COLO829 (cell line): ENCODE measurements at regions not wholly inside any gene's neighbourhood (a gene's known extent, or its start where the extent isn't known, plus 50 kb on each side); places are given as distances from the start of the nearest gene placed in this dataset.
"Not testable (repeated sequence)": the region's sequence is repeated elsewhere in the genome, so short reads cannot be mapped to it uniquely, and the experiment has no call there.

Experiments
- DNase-seq: peaks from one replicate; pipeline ENCODE4 v3.0.0; 2012; ENCODE audit warnings: low spot score

- no peak for DNase-seq
These were observed 603.2 kb downstream of the C12orf50 start for GRCh38 chr12:87425942-87426554.

DNA sequence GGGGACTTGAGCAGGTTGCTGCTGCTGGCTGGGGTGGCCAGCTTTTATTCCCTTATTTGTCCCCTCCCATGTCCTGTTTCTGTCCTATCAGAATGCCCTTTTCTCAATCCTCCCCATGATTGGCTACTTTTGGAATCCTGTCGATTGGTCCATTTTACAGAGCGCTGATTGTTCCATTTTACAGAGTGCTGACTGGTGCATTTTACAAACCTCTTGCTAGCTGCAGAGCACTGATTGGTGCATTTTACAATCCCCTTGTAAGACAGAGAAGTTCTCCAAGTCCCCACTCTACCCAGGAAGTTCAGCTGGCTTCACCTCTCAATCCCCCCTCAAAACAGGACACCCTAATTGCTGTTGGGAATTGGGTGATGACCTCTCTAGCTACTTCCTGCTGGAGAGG, 608.0 kb downstream of the C12orf50 start:
- not testable (repeated sequence) for DNase-seq

DNA sequence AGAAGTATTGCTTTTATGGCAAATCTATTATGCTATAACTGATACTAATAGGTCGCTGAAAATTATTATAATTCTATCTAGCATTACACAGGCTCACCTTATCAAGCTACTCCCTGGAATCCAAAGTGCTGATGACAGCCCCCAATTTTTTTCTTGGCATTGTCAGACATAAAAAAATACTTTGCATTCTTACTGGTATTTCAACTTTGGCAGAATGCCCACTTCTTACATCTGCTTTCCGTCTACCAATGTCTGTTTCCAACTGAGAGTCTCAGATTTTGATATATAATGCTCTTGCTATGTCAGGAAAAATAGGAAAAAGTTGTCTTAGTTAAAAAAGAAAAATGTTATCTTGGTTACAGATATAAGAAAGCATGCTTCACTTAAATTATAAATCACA, 615.4 kb downstream of the C12orf50 start:
- DNase-seq = no peak

DNA sequence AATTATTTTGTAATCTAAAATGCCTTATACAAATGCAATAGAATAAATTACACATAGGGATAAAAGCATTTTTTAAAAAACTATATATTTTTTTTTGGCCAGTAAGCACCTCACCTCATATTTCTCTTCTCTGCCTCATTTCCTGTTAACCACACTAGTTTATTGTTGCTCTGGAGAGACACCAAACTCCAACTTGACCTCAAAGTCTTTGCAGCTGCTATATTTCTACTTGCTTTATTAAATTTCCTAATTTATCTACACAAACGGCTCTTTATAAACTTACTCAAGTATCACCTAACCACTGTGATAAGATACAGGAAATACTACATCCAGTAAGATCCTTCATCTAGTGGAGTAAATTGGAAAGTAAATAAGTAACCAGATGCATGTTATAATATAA, 622.3 kb downstream of the C12orf50 start:
- peak; percentile 54 for DNase-seq

DNA sequence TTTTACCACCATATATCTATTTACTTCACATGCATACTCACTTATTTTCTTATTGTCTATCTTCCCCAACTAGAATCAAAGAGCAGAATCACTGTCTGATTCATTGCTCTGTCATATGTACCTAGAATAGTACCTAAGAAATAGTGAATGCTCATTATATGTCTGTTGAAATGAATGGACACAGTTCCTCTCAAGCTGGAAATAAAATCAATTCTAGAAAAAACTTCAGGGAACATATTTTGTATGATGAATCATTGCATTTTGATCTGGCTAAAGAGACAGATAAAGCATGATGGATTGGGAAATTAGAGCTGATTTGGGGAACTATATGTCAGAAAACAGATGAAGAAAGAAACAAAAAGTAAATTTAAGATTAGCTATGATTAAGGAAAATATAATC, 623.3 kb downstream of the C12orf50 start:
- DNase-seq = no peak

DNA sequence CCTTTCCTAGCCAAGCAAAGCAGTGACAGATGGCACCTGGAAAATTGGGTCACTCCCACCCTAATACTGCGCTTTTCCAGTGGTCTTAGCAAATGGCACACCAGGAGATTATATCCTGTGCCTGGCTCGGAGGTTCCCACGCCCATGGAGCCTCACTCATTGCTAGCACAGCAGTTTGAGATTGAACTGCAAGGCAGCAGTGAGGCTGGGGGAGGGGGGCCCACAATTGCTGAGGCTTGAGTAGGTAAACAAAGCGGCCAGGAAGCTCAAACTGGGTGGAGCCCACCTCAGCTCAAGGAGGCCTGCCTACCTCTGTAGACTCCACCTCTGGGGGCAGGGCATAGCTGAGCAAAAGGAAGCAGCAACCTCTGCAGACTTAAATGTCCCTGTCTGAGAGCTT, 635.0 kb downstream of the C12orf50 start:
- not testable (repeated sequence) for DNase-seq

DNA sequence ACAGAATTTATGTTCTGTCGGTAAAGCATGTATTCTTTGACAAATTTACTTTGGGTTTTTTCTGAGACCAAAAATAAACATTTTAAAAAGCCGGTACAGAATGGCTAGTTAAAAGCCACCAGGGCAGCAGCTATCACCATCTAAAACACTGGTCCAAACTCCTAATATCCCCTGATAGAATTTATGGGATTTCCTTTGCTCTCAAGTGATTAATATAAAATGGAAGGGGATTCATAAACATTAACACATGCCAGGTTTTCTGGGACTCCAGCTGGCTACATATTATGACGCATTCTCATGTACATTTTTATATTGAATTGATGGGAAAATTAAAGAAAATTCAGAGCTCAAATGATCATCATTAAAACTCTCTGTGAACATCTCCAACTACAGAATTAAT, 640.8 kb downstream of the C12orf50 start:
- DNase-seq = no peak

DNA sequence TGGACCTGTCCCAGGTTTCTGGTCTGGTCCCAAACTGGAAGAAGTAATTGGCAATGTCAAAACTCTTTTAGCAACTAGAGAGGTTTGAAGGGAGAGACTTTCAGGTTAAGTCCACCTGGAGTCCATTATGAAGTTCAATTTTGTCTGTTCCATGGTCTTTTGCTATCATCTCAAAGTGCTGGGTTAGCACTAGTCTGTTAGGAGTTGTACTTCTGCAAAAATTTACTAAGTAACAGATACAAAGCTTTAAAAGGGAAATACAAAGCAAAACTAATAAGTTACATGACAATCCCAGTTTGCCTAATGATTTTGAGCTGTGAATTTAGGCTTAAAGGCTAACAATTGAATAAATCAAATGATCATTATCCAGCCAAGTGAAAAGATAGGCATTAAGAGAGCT, 643.9 kb downstream of the C12orf50 start:
- DNase-seq = no peak

GRCh38 chr12:87384226-87384625, 645.0 kb downstream of the C12orf50 start:
- no peak for DNase-seq

DNA sequence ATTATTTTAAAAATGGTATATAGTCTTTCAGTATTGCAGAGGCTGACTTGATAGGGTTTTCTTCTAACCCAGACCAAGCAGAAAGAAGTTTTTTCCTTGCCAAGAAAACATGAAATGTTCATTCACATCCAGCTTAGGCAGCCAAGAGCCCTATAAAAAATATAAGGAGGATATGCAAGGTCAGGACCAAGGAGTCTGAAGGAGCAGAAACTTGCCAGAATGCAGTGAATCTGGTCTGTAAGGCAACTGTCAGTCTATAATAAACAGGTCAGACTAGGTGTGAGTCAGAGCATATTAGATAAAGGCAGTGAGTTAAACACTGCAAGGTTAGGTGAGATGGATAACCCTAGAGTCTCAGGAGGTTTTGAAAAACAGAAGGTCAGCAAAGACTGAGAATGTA, 645.5 kb downstream of the C12orf50 start:
- no peak for DNase-seq

DNA sequence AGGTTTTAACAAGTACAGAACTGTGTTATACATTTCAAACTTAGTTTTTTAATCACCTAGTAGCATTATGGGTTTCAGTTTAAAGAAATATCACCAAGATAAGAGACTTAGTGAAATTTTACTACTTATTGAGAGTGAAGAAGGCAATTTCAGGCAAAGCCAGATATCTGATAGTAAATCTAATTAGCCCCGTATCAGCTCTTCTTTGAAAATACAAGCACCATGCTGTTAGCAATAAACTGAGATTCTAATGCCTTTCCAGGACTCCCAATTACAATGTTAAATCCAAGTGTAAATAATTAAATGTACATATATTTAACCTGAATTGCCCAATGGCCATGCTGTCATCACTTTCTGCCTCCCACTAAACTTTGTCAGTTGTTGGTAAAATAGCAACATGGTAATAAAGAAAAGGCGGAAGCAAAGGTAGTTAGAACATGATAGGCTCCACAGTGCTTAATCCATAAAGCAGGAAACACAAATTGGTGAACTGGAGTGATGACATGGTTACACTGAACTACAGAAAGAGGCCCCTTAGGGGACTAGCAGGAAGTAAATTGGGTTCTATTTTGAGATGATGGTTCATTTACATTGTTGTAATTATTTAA, 646.1 kb downstream of the C12orf50 start:
- DNase-seq = no peak

DNA sequence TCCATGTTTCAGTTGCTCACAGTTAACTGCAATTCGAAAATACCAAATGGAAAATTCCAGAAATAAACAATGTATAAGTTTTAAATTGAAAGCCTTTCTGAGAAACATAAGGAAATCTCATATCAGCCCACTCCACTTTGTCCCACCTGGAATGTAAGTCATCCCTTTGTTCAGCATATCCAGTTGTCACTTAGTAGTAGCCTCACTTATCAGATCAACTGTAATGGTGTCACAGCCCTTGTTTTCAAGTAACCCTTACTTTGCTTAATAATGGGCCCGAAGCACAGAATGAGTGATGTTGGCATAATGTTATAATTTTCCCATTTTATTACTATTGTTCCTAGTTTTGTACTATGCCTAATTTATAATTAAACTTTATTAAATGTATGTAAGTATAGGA, 646.8 kb downstream of the C12orf50 start:
- no peak for DNase-seq

DNA sequence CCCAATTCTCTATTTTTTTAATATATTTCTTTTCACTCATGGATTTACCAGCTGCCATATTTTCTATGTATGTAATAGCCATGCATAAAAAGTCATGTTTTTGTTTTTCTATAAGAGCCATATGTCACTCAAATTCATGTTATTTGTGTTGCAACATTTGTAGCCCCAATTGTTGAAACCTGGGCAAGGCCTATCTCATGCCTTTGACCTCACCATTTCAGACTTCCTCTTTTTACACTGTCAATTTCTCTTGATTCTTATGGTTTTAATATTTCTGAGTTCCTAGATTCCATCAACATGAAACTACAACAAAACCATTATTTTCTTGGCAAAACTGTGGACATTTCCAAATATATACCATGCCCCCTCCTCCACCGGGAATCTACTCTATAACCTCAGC, 647.5 kb downstream of the C12orf50 start:
- no peak for DNase-seq

DNA sequence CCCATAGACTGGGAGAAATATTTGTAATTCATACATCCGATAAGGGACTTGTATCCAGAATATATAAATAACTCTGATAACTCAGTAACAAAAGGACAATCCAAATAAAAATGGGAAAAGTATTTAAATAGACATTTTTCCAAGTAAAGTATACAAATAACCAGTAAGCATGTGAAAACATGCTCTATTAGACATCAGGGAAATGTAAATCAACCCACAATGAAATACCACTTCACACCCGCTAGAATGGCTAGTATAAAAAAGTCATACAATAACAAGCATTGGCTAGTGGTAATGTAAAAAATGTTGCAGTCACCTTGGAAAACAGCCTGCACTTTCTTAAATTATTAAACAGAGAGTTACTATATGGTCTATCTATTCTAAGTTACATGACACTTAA, 650.7 kb downstream of the C12orf50 start:
- no peak for DNase-seq

GRCh38 chr12:87376722-87377121, 652.5 kb downstream of the C12orf50 start:
- DNase-seq = no peak

- DNase-seq = no peak
These were observed 660.0 kb downstream of the C12orf50 start for GRCh38 chr12:87369161-87369560.

DNA sequence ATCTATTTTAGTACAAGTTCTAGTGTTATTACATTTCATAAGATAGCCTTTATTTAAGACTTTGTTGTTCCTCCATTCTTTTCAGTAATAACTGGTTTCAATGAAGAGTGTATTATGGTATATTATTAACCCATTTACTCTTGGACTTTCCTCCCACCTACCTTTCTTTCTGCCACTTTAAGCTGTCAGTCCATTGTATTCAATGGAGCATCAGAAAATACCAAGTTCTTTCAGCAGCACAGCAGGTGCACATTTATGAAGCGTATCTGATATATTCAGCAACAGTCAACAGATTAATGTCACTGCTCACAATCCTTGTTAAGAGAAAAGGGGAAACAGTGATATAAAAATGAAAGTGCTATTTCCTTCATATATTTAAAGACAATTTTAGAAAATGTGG, 660.9 kb downstream of the C12orf50 start:
- DNase-seq = no peak

GRCh38 chr12:87365423-87365822, 663.8 kb downstream of the C12orf50 start:
- no peak for DNase-seq

DNA sequence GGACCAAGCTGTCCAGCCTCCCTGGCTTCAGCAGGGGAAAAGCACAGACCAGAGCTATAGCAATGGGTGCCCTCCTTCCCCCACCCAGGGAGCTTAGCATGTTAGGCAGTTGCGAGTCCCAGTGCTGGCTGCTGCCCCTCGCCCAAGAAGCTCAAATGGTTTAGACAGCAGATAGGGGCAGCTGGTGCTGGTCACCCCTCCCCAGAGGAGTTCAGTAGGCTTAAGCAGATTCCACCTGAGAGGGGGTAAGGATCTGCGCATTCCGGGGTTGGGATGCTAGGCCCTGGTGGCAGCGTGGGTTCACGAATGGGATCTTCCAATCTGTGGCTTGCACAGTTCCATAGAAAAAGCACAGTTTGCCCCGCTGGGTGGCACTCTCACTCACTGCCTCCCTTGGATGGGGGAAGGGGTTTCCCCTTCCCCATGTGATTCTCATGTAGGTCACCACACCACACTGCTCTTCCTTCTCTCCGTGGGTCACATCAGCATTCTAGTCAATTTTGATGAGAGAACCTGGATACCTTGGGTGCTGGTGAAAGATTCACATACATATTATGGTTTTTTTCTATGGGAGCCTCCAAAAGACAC, 665.6 kb downstream of the C12orf50 start:
- DNase-seq = no peak

DNA sequence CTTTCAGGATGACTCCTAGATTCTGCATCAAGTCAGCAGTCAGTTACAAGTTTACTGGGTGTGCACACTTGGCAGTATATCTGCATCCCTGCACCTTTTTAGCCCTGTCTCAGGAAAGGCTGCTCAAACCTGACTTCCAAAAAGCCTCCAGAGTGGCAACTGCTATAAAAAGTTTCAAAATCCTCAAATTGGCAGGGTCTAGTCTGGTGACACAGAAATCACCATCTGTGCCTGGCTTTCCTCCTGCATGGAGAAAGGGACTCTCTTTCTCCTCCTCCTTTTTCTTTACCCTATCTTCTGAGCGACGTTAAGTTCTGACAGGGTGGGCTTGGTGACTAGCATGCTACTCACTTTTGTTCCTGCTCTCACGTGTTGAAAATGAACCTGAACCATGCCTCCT, 679.5 kb downstream of the C12orf50 start:
- DNase-seq = no peak

DNA sequence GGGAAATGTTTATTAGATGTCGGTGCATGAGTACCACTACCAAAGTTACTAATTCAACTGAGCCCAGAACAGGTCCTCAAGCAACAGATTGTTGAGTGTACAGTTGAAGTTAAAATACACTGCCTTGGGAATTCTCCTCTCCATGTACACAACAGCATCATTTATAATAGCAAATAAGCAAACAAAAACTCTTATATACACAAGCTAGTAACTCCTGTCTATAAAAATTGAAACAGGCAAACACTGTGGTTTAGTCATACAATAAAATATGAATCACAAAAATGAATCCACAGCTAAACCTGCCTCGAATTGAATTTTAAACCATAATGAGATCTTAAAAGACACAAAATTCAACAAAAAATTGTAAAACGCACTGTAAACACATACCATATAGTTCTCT, 681.1 kb downstream of the C12orf50 start:
- DNase-seq = no peak

GRCh38 chr12:87344699-87345098, 684.5 kb downstream of the C12orf50 start:
- peak; percentile 22 for DNase-seq

DNA sequence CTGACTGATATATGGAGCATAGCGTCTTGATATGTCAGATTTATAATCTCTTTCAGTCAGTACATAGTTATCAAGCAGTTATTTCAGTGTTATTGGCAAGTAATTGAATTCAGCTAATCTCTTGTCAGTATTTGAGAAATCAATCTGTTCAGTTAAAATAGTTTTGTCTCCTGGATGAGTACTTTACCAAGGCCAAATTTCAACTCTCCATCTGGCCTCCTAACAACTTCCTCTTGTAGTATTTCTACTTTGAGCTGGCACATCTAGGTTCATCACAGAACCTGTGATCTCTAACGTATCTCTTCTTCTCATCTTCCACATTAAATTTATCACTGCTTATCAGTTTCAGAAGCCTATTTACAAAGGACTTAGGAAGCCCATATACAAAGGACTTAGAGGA, 690.5 kb downstream of the C12orf50 start:
- no peak for DNase-seq

- DNase-seq = no peak
These were observed 692.3 kb downstream of the C12orf50 start for GRCh38 chr12:87336814-87337336.
